ENCODE measurements at regions not wholly inside any gene's neighbourhood (a gene's known extent, or its start where the extent isn't known, plus 50 kb on each side); places are given as distances from the start of the nearest gene placed in this dataset.

GRCh38 chr21:27192281-27192949, 225.5 kb upstream of the ADAMTS5 start:
- ATAC-seq (no peak), DNase-seq (ENCODE audit: low spot score) (no peak)
- no peaks in the 10 kb centered on the region for H3K4me1 Mint-ChIP-seq
- peaks cover 12% of the 10 kb centered on the region for H3K9me3 Mint-ChIP-seq
- H3K27ac Mint-ChIP-seq: no peak overlapping the region
- H3K4me3 Mint-ChIP-seq: no peak overlapping the region
- ChIA-PET POLR2A (no interaction called here), CTCF (no interaction called here)
- no peaks in the 10 kb centered on the region for H3K27me3 Mint-ChIP-seq (ENCODE audit: low read depth)
- TF ChIP-seq ETV6 (CRISPR knock-in tag; IDR thresholded peaks at IDR 0.05) (no peak), E2F1 (CRISPR knock-in tag; IDR thresholded peaks at IDR 0.05) (no peak), NFE2L1 (CRISPR knock-in tag; IDR thresholded peaks at IDR 0.05) (no peak), JUN (CRISPR knock-in tag; IDR thresholded peaks at IDR 0.05) (no peak), PREB (CRISPR knock-in tag; IDR thresholded peaks at IDR 0.05; ENCODE audit: borderline replicate concordance) (no peak), ATF3 (CRISPR knock-in tag; conservative IDR thresholded peaks at IDR 0.05) (no peak), ZNF263 (CRISPR knock-in tag; IDR thresholded peaks at IDR 0.05; ENCODE audit: low read depth) (no peak), AFF4 (CRISPR knock-in tag; IDR thresholded peaks at IDR 0.05; ENCODE audit: borderline replicate concordance) (no peak), GRHL2 (CRISPR knock-in tag; IDR thresholded peaks at IDR 0.05; ENCODE audit: insufficient replicate concordance, severe bottlenecking) (no peak), ZNF423 (CRISPR knock-in tag; IDR thresholded peaks at IDR 0.05) (no peak), ZBTB43 (CRISPR knock-in tag; IDR thresholded peaks at IDR 0.05) (no peak), MLX (CRISPR knock-in tag; IDR thresholded peaks at IDR 0.05) (no peak), SOX15 (CRISPR knock-in tag; IDR thresholded peaks at IDR 0.05) (no peak), ZNF532 (CRISPR knock-in tag; IDR thresholded peaks at IDR 0.05; ENCODE audit: borderline replicate concordance) (no peak), SMAD3 (CRISPR knock-in tag; IDR thresholded peaks at IDR 0.05; ENCODE audit: borderline replicate concordance) (no peak), USF1 (CRISPR knock-in tag; IDR thresholded peaks at IDR 0.05) (no peak)
- no peaks in the 10 kb centered on the region for H3K36me3 Mint-ChIP-seq
